ENCODE measurements at regions not wholly inside any gene's neighbourhood (a gene's known extent, or its start where the extent isn't known, plus 50 kb on each side); places are given as distances from the start of the nearest gene placed in this dataset.

- TF ChIP-seq CTCF (IDR thresholded peaks at IDR 0.05): no peak
- no peaks in the 10 kb centered on the region for H3K36me3 ChIP-seq
- H3K9me3 ChIP-seq: no peaks in the 10 kb centered on the region
- H3K27ac ChIP-seq: no peak overlapping the region
- no peaks in the 10 kb centered on the region for H3K27me3 ChIP-seq
- no peak overlapping the region for H3K4me3 ChIP-seq (ENCODE audit: low read depth in 1 of 2, low read length in 1 of 2)
- H3K4me1 ChIP-seq (ENCODE audit: control insufficient read depth in 1 of 2, insufficient read depth in 1 of 2, low read depth in 1 of 2, low read length in 1 of 2): no peaks in the 10 kb centered on the region
These were observed 1275.3 kb upstream of the TENM3 start for GRCh38 chr4:180967936-180968335.

- Histone ChIP-seq H3K36me3 (no peaks in the 10 kb centered on the region), H3K9me3 (no peaks in the 10 kb centered on the region), H3K4me1 (ENCODE audit: control insufficient read depth in 1 of 2, insufficient read depth in 1 of 2, low read depth in 1 of 2, low read length in 1 of 2) (no peaks in the 10 kb centered on the region), H3K4me3 (ENCODE audit: low read depth in 1 of 2, low read length in 1 of 2) (no peak overlapping the region), H3K27me3 (no peaks in the 10 kb centered on the region), H3K27ac (no peak overlapping the region)
- TF ChIP-seq CTCF (IDR thresholded peaks at IDR 0.05): no peak
These were observed 1269.3 kb upstream of the TENM3 start for GRCh38 chr4:180973894-180974293.

- H3K4me1 ChIP-seq (ENCODE audit: control insufficient read depth in 1 of 2, insufficient read depth in 1 of 2, low read depth in 1 of 2, low read length in 1 of 2): no peaks in the 10 kb centered on the region
- no peak overlapping the region for H3K4me3 ChIP-seq (ENCODE audit: low read depth in 1 of 2, low read length in 1 of 2)
- H3K27me3 ChIP-seq: no peaks in the 10 kb centered on the region
- no peaks in the 10 kb centered on the region for H3K9me3 ChIP-seq
- H3K27ac ChIP-seq: no peak overlapping the region
- no peaks in the 10 kb centered on the region for H3K36me3 ChIP-seq
- TF ChIP-seq CTCF (IDR thresholded peaks at IDR 0.05): no peak
These were observed 1252.3 kb upstream of the TENM3 start for GRCh38 chr4:180990931-180991330.

- TF ChIP-seq CTCF (IDR thresholded peaks at IDR 0.05): no peak
- H3K4me3 ChIP-seq (ENCODE audit: low read depth in 1 of 2, low read length in 1 of 2): no peak overlapping the region
- no peak overlapping the region for H3K27ac ChIP-seq
- no peaks in the 10 kb centered on the region for H3K27me3 ChIP-seq
- no peaks in the 10 kb centered on the region for H3K36me3 ChIP-seq
- H3K9me3 ChIP-seq: no peaks in the 10 kb centered on the region
- no peaks in the 10 kb centered on the region for H3K4me1 ChIP-seq (ENCODE audit: control insufficient read depth in 1 of 2, insufficient read depth in 1 of 2, low read depth in 1 of 2, low read length in 1 of 2)
These were observed 1249.9 kb upstream of the TENM3 start for GRCh38 chr4:180993244-180993836.

GRCh38 chr4:180994722-180995121 lies 1248.5 kb upstream of the TENM3 start:
- Histone ChIP-seq H3K4me3 (ENCODE audit: low read depth in 1 of 2, low read length in 1 of 2) (no peak overlapping the region), H3K4me1 (ENCODE audit: control insufficient read depth in 1 of 2, insufficient read depth in 1 of 2, low read depth in 1 of 2, low read length in 1 of 2) (no peaks in the 10 kb centered on the region), H3K27ac (no peak overlapping the region), H3K9me3 (no peaks in the 10 kb centered on the region), H3K27me3 (no peaks in the 10 kb centered on the region), H3K36me3 (no peaks in the 10 kb centered on the region)
- TF ChIP-seq CTCF (IDR thresholded peaks at IDR 0.05): no peak

- Histone ChIP-seq H3K9me3 (no peaks in the 10 kb centered on the region), H3K27me3 (no peaks in the 10 kb centered on the region), H3K4me1 (ENCODE audit: control insufficient read depth in 1 of 2, insufficient read depth in 1 of 2, low read depth in 1 of 2, low read length in 1 of 2) (no peaks in the 10 kb centered on the region), H3K4me3 (ENCODE audit: low read depth in 1 of 2, low read length in 1 of 2) (no peak overlapping the region), H3K36me3 (no peaks in the 10 kb centered on the region), H3K27ac (no peak overlapping the region)
- TF ChIP-seq CTCF (IDR thresholded peaks at IDR 0.05): no peak
These were observed 1244.0 kb upstream of the TENM3 start for GRCh38 chr4:180999217-180999616.
